HUES64 (cell line): ENCODE measurements at regions not wholly inside any gene's neighbourhood (a gene's known extent, or its start where the extent isn't known, plus 50 kb on each side); places are given as distances from the start of the nearest gene placed in this dataset.
"Not testable (repeated sequence)": the region's sequence is repeated elsewhere in the genome, so short reads cannot be mapped to it uniquely, and the experiment has no call there.

ENCODE experiments used
- H3K27ac ChIP-seq: 2 replicates; pipeline ENCODE4 v1.7.0; 2013; ENCODE audit warnings: low read depth, low read length, inconsistent platforms
- H3K27me3 ChIP-seq: 2 replicates; pipeline ENCODE4 v1.6.1; 2013; ENCODE audit warnings: mild to moderate bottlenecking, low read length; ENCODE audit not compliant: insufficient read depth
- H3K36me3 ChIP-seq: 2 replicates; pipeline ENCODE4 v1.6.1; 2013; ENCODE audit warnings: mild to moderate bottlenecking, low read length; ENCODE audit not compliant: insufficient read depth
- H3K4me1 ChIP-seq: 2 replicates; pipeline ENCODE4 v1.6.1; 2013; ENCODE audit warnings: mild to moderate bottlenecking, low read length, moderate library complexity; ENCODE audit not compliant: insufficient read depth
- H3K4me3 ChIP-seq: 2 replicates; pipeline ENCODE4 v1.5.1; 2013; ENCODE audit warnings: mild to moderate bottlenecking, low read length, moderate library complexity
- H3K9ac ChIP-seq: 2 replicates; pipeline ENCODE4 v1.6.1; 2013; ENCODE audit warnings: mild to moderate bottlenecking, low read depth, low read length
- H3K9me3 ChIP-seq: 2 replicates; pipeline ENCODE4 v1.6.1; 2013; ENCODE audit warnings: low read depth, low read length; ENCODE audit not compliant: insufficient read depth
- WGBS: fragments of 150-250, 120-280 bp; methylation state at CpG from one replicate; pipeline ENCODE4 v1.1.7; 2013; ENCODE audit warnings: missing lambda C conversion rate; 5-methylcytosine and 5-hydroxymethylcytosine counted together

GRCh38 chr20:30511322-30512030 is 746.0 kb upstream of the DEFB115 start:
- Histone ChIP-seq H3K4me1 (no peaks in the 10 kb centered on the region), H3K27me3 (no peaks in the 10 kb centered on the region), H3K36me3 (no peaks in the 10 kb centered on the region), H3K4me3 (no peak overlapping the region), H3K9ac (no peak overlapping the region), H3K9me3 (peaks cover 20% of the 10 kb centered on the region; the same call in 1 of the 2 replicates), H3K27ac (no peak overlapping the region)
- WGBS: 87% methylated on average over 39 of the region's 39 CpGs

GRCh38 chr20:30513050-30513628 is 744.3 kb upstream of the DEFB115 start:
- Histone ChIP-seq H3K27me3 (no peaks in the 10 kb centered on the region), H3K9ac (no peak overlapping the region), H3K27ac (no peak overlapping the region), H3K36me3 (no peaks in the 10 kb centered on the region), H3K4me1 (no peaks in the 10 kb centered on the region), H3K9me3 (peaks cover 20% of the 10 kb centered on the region; the same call in 1 of the 2 replicates), H3K4me3 (no peak overlapping the region)
- 94% methylated on average over 34 of the region's 38 CpGs for WGBS

GRCh38 chr20:30515915-30516314 is 741.5 kb upstream of the DEFB115 start:
- H3K4me1 ChIP-seq, H3K27me3 ChIP-seq, H3K27ac ChIP-seq, H3K36me3 ChIP-seq, H3K4me3 ChIP-seq, H3K9ac ChIP-seq: not testable (repeated sequence)
- H3K9me3 ChIP-seq: peaks cover 20% of the 10 kb centered on the region; the same call in 1 of the 2 replicates
- 87% methylated on average over 13 of the region's 13 CpGs for WGBS

GRCh38 chr20:30518906-30519305 is 738.6 kb upstream of the DEFB115 start:
- H3K4me1 ChIP-seq: not testable (repeated sequence)
- 94% methylated on average over 10 of the region's 10 CpGs for WGBS

GRCh38 chr20:30521686-30522415 is 735.6 kb upstream of the DEFB115 start:
- not testable (repeated sequence) for H3K36me3 ChIP-seq, H3K4me3 ChIP-seq, H3K4me1 ChIP-seq, H3K27ac ChIP-seq, H3K27me3 ChIP-seq, H3K9me3 ChIP-seq, H3K9ac ChIP-seq
- 90% methylated on average over 15 of the region's 15 CpGs for WGBS

More at GRCh38 chr20:30518906-30519305, 738.6 kb upstream of the DEFB115 start:
- not testable (repeated sequence) for H3K9ac ChIP-seq, H3K27ac ChIP-seq, H3K27me3 ChIP-seq, H3K36me3 ChIP-seq, H3K9me3 ChIP-seq, H3K4me3 ChIP-seq

- not testable (repeated sequence) for H3K9ac ChIP-seq, H3K36me3 ChIP-seq, H3K9me3 ChIP-seq, H3K27ac ChIP-seq, H3K4me3 ChIP-seq, H3K4me1 ChIP-seq, H3K27me3 ChIP-seq
- WGBS: 81% methylated on average over 4 of the region's 4 CpGs
Measured at GRCh38 chr20:30524155-30524554, 733.3 kb upstream of the DEFB115 start.

- H3K36me3 ChIP-seq: not testable (repeated sequence)
- WGBS: 43% methylated on average over 2 of the region's 2 CpGs
Measured at GRCh38 chr20:30524761-30525160, 732.7 kb upstream of the DEFB115 start.

GRCh38 chr20:30533653-30534052 is 723.8 kb upstream of the DEFB115 start:
- not testable (repeated sequence) for H3K27me3 ChIP-seq, H3K4me1 ChIP-seq, H3K27ac ChIP-seq, H3K9me3 ChIP-seq, H3K4me3 ChIP-seq, H3K36me3 ChIP-seq, H3K9ac ChIP-seq

More at GRCh38 chr20:30524761-30525160, 732.7 kb upstream of the DEFB115 start:
- not testable (repeated sequence) for H3K9ac ChIP-seq, H3K27me3 ChIP-seq, H3K9me3 ChIP-seq, H3K4me3 ChIP-seq, H3K27ac ChIP-seq, H3K4me1 ChIP-seq

GRCh38 chr20:30537459-30537858 is 720.0 kb upstream of the DEFB115 start:
- not testable (repeated sequence) for H3K4me3 ChIP-seq, H3K27ac ChIP-seq, H3K9ac ChIP-seq, H3K36me3 ChIP-seq, H3K9me3 ChIP-seq, H3K4me1 ChIP-seq, H3K27me3 ChIP-seq
- 94% methylated on average over 20 of the region's 20 CpGs for WGBS

GRCh38 chr20:30540330-30541069 is 717.0 kb upstream of the DEFB115 start:
- WGBS: 100% methylated on average over 1 of the region's 4 CpGs
- H3K9me3 ChIP-seq, H3K36me3 ChIP-seq, H3K4me1 ChIP-seq, H3K27ac ChIP-seq, H3K4me3 ChIP-seq, H3K9ac ChIP-seq, H3K27me3 ChIP-seq: not testable (repeated sequence)

GRCh38 chr20:30551236-30551635 is 706.2 kb upstream of the DEFB115 start:
- H3K9ac ChIP-seq, H3K27ac ChIP-seq, H3K4me3 ChIP-seq: not testable (repeated sequence)

More at GRCh38 chr20:30551236-30551635, 706.2 kb upstream of the DEFB115 start:
- H3K27me3 ChIP-seq, H3K9me3 ChIP-seq, H3K36me3 ChIP-seq, H3K4me1 ChIP-seq: not testable (repeated sequence)
- 61% methylated on average over 3 of the region's 4 CpGs for WGBS
